ENCODE measurements at regions not wholly inside any gene's neighbourhood (a gene's known extent, or its start where the extent isn't known, plus 50 kb on each side); places are given as distances from the start of the nearest gene placed in this dataset.

DNA sequence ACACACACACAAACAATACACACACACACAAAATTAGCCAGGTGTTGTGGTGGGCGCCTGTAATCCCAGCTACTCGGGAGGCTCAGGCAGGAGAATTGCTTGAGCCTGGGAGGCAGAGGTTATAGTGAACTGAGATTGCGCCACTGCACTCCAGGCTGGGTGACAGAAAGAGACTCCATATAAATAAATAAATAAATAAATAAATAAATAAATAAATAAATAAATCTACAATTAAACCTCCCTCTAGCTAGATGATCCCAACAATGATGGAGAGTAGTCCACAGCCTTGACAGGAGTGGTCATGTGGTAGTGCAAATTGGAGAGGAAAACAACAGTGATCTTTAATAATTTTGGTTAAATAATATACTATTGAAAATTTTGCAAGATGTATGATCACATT, 1739.0 kb upstream of the C9orf72 start:
- Histone ChIP-seq H3K27me3 (replicated peaks in 2 of 5; ENCODE audit: control insufficient read depth in 4 of 5, insufficient read depth in 5 of 5, low read length in 4 of 5) (no peaks in the 10 kb centered on the region), H3K4me1 (ENCODE audit: control extremely low read depth in 1 of 4, control insufficient read depth in 4 of 4, insufficient read depth in 4 of 4, low read length in 3 of 4) (no peaks in the 10 kb centered on the region), H3K27ac (ENCODE audit: insufficient read depth in 1 of 2, low read depth in 1 of 2, low read length in 2 of 2, poor library complexity in 1 of 2, severe bottlenecking in 2 of 2) (no peak overlapping the region), H3K4me3 (ENCODE audit: control insufficient read depth in 1 of 7, extremely low read depth in 1 of 7, insufficient read depth in 4 of 7, low read depth in 2 of 7, low read length in 6 of 7) (no peak overlapping the region), H3K36me3 (ENCODE audit: control insufficient read depth in 4 of 4, insufficient read depth in 4 of 4, low read length in 3 of 4) (no peaks in the 10 kb centered on the region), H3K9me3 (ENCODE audit: control extremely low read depth in 1 of 5, control insufficient read depth in 4 of 5, insufficient read depth in 2 of 5, low read depth in 1 of 5, low read length in 4 of 5) (no peaks in the 10 kb centered on the region)
- WGBS (ENCODE audit: insufficient coverage): no CpG with 5 or more reads among the region's 3 CpGs
- POLR2A ChIA-PET: no interaction called here
- CTCF ChIA-PET: interaction anchor here (1.3 kb wide), 1 partner anchor 10 kb away, joined by 3 read pairs; no protein-coding TSS in a partner anchor
- no peak for DNase-seq

DNA sequence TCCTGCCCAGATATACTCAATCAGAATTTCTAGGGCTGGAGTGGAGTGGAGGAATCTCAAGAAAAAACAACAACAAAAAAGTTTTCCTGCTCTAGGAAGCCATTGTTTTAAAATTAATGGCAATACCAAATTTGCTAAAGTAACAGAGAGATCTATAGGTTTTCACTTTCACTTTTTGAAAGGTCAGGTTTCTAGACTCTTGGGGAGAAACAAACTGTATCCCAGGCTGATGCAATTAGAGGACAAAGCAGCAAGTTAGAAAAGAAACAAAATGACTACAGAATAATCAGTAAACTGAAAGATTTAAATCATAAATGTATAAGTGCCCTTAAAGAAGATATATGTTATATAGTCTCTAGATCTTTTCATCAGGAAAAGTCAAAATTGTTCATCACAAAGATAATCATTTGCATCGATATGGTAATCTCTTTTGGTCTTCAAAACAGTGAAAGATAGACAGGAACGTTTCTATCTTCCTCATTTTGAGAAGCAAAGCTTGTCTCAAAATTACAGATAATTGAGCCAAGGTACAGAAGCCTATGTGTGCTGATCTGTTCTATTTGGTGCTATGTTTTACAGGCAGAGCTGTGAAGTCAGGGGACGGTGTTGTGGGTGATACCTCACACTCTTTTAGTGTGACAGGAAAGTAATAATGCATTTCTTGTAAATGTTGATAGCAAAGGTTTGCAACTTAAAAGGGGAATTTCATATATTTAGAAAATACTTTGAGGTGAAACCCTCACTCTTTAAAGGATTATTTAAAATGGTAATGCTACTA, 1746.6 kb upstream of the C9orf72 start:
- ChIA-PET POLR2A (no interaction called here), CTCF (no interaction called here)
- H3K4me1 ChIP-seq (ENCODE audit: control extremely low read depth in 1 of 4, control insufficient read depth in 4 of 4, insufficient read depth in 4 of 4, low read length in 3 of 4): peaks cover 0 to 5% (median under 1%) of the 10 kb centered on the region in 4 experiments
- H3K27ac ChIP-seq (ENCODE audit: insufficient read depth in 1 of 2, low read depth in 1 of 2, low read length in 2 of 2, poor library complexity in 1 of 2, severe bottlenecking in 2 of 2): no peak overlapping the region
- 68% methylated on average over 2 of the region's 3 CpGs for WGBS (ENCODE audit: insufficient coverage)
- no peaks in the 10 kb centered on the region for H3K27me3 ChIP-seq (replicated peaks in 2 of 5; ENCODE audit: control insufficient read depth in 4 of 5, insufficient read depth in 5 of 5, low read length in 4 of 5)
- no peak overlapping the region for H3K4me3 ChIP-seq (ENCODE audit: control insufficient read depth in 1 of 7, extremely low read depth in 1 of 7, insufficient read depth in 4 of 7, low read depth in 2 of 7, low read length in 6 of 7)
- DNase-seq: no peak
- no peaks in the 10 kb centered on the region for H3K36me3 ChIP-seq (ENCODE audit: control insufficient read depth in 4 of 4, insufficient read depth in 4 of 4, low read length in 3 of 4)
- no peaks in the 10 kb centered on the region for H3K9me3 ChIP-seq (ENCODE audit: control extremely low read depth in 1 of 5, control insufficient read depth in 4 of 5, insufficient read depth in 2 of 5, low read depth in 1 of 5, low read length in 4 of 5)

GRCh38 chr9:29322240-29322639, 1749.0 kb upstream of the C9orf72 start:
- Histone ChIP-seq H3K9me3 (ENCODE audit: control extremely low read depth in 1 of 5, control insufficient read depth in 4 of 5, insufficient read depth in 2 of 5, low read depth in 1 of 5, low read length in 4 of 5) (no peaks in the 10 kb centered on the region), H3K4me1 (ENCODE audit: control extremely low read depth in 1 of 4, control insufficient read depth in 4 of 4, insufficient read depth in 4 of 4, low read length in 3 of 4) (peaks cover 0 to 5% (median 1%) of the 10 kb centered on the region in 4 experiments), H3K4me3 (ENCODE audit: control insufficient read depth in 1 of 7, extremely low read depth in 1 of 7, insufficient read depth in 4 of 7, low read depth in 2 of 7, low read length in 6 of 7) (no peak overlapping the region), H3K36me3 (ENCODE audit: control insufficient read depth in 4 of 4, insufficient read depth in 4 of 4, low read length in 3 of 4) (no peaks in the 10 kb centered on the region), H3K27ac (ENCODE audit: insufficient read depth in 1 of 2, low read depth in 1 of 2, low read length in 2 of 2, poor library complexity in 1 of 2, severe bottlenecking in 2 of 2) (no peak overlapping the region), H3K27me3 (replicated peaks in 2 of 5; ENCODE audit: control insufficient read depth in 4 of 5, insufficient read depth in 5 of 5, low read length in 4 of 5) (no peaks in the 10 kb centered on the region)
- WGBS (ENCODE audit: insufficient coverage): 83% methylated on average over 1 of the region's 2 CpGs
- DNase-seq: peak in 1 of 3 donors; percentile 1
- ChIA-PET CTCF (no interaction called here), POLR2A (no interaction called here)

DNA sequence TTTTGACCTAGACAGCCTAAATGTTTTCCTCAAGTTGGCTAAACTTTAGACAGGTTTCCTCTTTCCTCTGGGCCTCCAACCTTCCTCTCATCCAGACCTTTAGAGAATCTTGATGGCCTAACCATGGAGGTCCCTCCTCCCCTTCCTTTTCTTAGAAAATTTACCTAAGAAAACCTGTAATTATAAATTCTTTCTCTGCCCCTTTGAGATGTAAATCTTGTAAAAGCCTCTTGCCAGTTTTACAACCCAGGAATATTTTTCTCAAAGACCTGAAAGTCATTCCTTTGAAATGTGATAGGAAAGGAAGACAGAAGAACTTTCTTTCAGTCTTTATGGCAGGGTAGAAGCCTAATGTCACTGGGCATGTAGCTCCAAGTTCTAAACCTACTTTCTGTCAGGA, 1752.6 kb upstream of the C9orf72 start:
- Histone ChIP-seq H3K36me3 (ENCODE audit: control insufficient read depth in 4 of 4, insufficient read depth in 4 of 4, low read length in 3 of 4) (no peaks in the 10 kb centered on the region), H3K9me3 (ENCODE audit: control extremely low read depth in 1 of 5, control insufficient read depth in 4 of 5, insufficient read depth in 2 of 5, low read depth in 1 of 5, low read length in 4 of 5) (no peaks in the 10 kb centered on the region), H3K27ac (ENCODE audit: insufficient read depth in 1 of 2, low read depth in 1 of 2, low read length in 2 of 2, poor library complexity in 1 of 2, severe bottlenecking in 2 of 2) (no peak overlapping the region), H3K4me3 (ENCODE audit: control insufficient read depth in 1 of 7, extremely low read depth in 1 of 7, insufficient read depth in 4 of 7, low read depth in 2 of 7, low read length in 6 of 7) (no peak overlapping the region), H3K27me3 (replicated peaks in 2 of 5; ENCODE audit: control insufficient read depth in 4 of 5, insufficient read depth in 5 of 5, low read length in 4 of 5) (no peaks in the 10 kb centered on the region), H3K4me1 (ENCODE audit: control extremely low read depth in 1 of 4, control insufficient read depth in 4 of 4, insufficient read depth in 4 of 4, low read length in 3 of 4) (peaks cover 0 to 5% (median 1%) of the 10 kb centered on the region in 4 experiments)
- ChIA-PET POLR2A (no interaction called here), CTCF (no interaction called here)
- no peak for DNase-seq

DNA sequence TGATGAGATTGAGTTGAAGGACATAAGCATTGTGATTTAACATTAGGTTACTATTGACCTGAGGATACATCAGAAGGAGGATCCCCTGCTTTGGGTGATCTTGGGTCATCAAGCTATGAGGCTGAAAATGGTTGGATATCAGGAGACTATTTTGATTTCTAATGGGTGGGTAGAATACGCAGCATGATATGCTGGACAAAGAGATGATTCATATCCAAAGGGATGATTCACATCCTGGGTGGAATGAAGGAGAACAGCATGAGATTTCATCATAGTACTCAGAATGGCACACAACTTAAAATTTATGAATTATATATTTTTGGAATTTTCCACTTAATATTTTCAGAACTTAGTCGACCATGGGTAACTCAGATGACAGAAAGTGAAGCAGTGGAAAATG, 1759.5 kb upstream of the C9orf72 start:
- ChIA-PET POLR2A (no interaction called here), CTCF (no interaction called here)
- Histone ChIP-seq H3K9me3 (ENCODE audit: control extremely low read depth in 1 of 5, control insufficient read depth in 4 of 5, insufficient read depth in 2 of 5, low read depth in 1 of 5, low read length in 4 of 5) (no peaks in the 10 kb centered on the region), H3K4me3 (ENCODE audit: control insufficient read depth in 1 of 7, extremely low read depth in 1 of 7, insufficient read depth in 4 of 7, low read depth in 2 of 7, low read length in 6 of 7) (no peak overlapping the region), H3K4me1 (ENCODE audit: control extremely low read depth in 1 of 4, control insufficient read depth in 4 of 4, insufficient read depth in 4 of 4, low read length in 3 of 4) (no peaks in the 10 kb centered on the region), H3K36me3 (ENCODE audit: control insufficient read depth in 4 of 4, insufficient read depth in 4 of 4, low read length in 3 of 4) (no peaks in the 10 kb centered on the region), H3K27ac (ENCODE audit: insufficient read depth in 1 of 2, low read depth in 1 of 2, low read length in 2 of 2, poor library complexity in 1 of 2, severe bottlenecking in 2 of 2) (no peak overlapping the region), H3K27me3 (replicated peaks in 2 of 5; ENCODE audit: control insufficient read depth in 4 of 5, insufficient read depth in 5 of 5, low read length in 4 of 5) (no peaks in the 10 kb centered on the region)
- no peak for DNase-seq
- WGBS (ENCODE audit: insufficient coverage): 100% methylated on average over 1 of the region's 2 CpGs

DNA sequence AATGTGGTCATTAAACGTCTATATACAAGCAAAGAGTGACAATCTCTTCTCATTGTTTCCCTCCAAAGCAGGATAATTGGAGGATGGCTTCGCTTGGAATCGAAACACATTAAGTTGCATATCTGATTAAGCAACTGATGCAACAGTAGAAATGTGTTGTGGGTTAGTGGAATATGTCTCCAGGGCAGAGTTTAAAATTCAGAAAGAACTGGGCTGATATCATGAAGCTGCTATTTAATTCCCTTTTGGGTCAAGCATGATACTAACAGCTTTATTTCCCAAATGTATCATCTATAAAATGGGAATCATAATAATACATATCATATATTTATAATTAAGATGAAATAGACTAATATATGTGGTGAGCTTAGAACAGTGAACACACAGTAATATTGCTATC, 1763.0 kb upstream of the C9orf72 start:
- Histone ChIP-seq H3K27ac (ENCODE audit: insufficient read depth in 1 of 2, low read depth in 1 of 2, low read length in 2 of 2, poor library complexity in 1 of 2, severe bottlenecking in 2 of 2) (no peak overlapping the region), H3K4me1 (ENCODE audit: control extremely low read depth in 1 of 4, control insufficient read depth in 4 of 4, insufficient read depth in 4 of 4, low read length in 3 of 4) (no peaks in the 10 kb centered on the region), H3K4me3 (ENCODE audit: control insufficient read depth in 1 of 7, extremely low read depth in 1 of 7, insufficient read depth in 4 of 7, low read depth in 2 of 7, low read length in 6 of 7) (no peak overlapping the region), H3K9me3 (ENCODE audit: control extremely low read depth in 1 of 5, control insufficient read depth in 4 of 5, insufficient read depth in 2 of 5, low read depth in 1 of 5, low read length in 4 of 5) (no peaks in the 10 kb centered on the region), H3K27me3 (replicated peaks in 2 of 5; ENCODE audit: control insufficient read depth in 4 of 5, insufficient read depth in 5 of 5, low read length in 4 of 5) (no peaks in the 10 kb centered on the region), H3K36me3 (ENCODE audit: control insufficient read depth in 4 of 4, insufficient read depth in 4 of 4, low read length in 3 of 4) (no peaks in the 10 kb centered on the region)
- no peak for DNase-seq
- ChIA-PET CTCF (no interaction called here), POLR2A (no interaction called here)
- no CpG with 5 or more reads among the region's 3 CpGs for WGBS (ENCODE audit: insufficient coverage)

DNA sequence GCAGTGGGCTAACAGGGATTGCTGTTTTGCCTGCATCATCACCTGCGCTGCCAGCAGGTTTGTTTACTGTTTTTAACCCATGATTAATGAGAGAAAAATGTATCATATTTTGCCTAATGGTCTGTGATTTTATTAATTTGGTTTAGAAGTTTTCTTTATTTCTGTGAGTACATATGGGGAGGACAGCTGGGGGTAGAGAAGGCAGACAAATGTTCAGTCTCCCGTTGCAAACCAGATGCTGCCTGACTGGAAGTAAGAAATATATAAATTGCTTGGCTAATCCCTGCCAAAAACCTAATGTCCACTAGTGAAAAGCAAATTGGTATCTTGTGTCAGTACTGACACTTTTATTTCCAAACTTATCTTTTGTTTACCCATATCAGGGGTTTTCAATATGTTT, 1766.1 kb upstream of the C9orf72 start:
- 100% methylated on average over 2 of the region's 2 CpGs for WGBS (ENCODE audit: insufficient coverage)
- DNase-seq: no peak
- Histone ChIP-seq H3K27ac (ENCODE audit: insufficient read depth in 1 of 2, low read depth in 1 of 2, low read length in 2 of 2, poor library complexity in 1 of 2, severe bottlenecking in 2 of 2) (no peak overlapping the region), H3K4me1 (ENCODE audit: control extremely low read depth in 1 of 4, control insufficient read depth in 4 of 4, insufficient read depth in 4 of 4, low read length in 3 of 4) (no peaks in the 10 kb centered on the region), H3K9me3 (ENCODE audit: control extremely low read depth in 1 of 5, control insufficient read depth in 4 of 5, insufficient read depth in 2 of 5, low read depth in 1 of 5, low read length in 4 of 5) (no peaks in the 10 kb centered on the region), H3K36me3 (ENCODE audit: control insufficient read depth in 4 of 4, insufficient read depth in 4 of 4, low read length in 3 of 4) (no peaks in the 10 kb centered on the region), H3K27me3 (replicated peaks in 2 of 5; ENCODE audit: control insufficient read depth in 4 of 5, insufficient read depth in 5 of 5, low read length in 4 of 5) (no peaks in the 10 kb centered on the region), H3K4me3 (ENCODE audit: control insufficient read depth in 1 of 7, extremely low read depth in 1 of 7, insufficient read depth in 4 of 7, low read depth in 2 of 7, low read length in 6 of 7) (no peak overlapping the region)
- POLR2A ChIA-PET: no interaction called here
- CTCF ChIA-PET: no interaction called here
